HCT116 (cell line): ENCODE measurements at regions not wholly inside any gene's neighbourhood (a gene's known extent, or its start where the extent isn't known, plus 50 kb on each side); places are given as distances from the start of the nearest gene placed in this dataset.

Source experiments
- ATAC-seq: fragments of 200-7000 bp; cut with Tn5 transposase; 2 replicates; pipeline ENCODE4 v1.9.1; 2020; ENCODE audit warnings: mild to moderate bottlenecking, moderate library complexity
- BruUV-seq: library from RNA; stranded (reverse); fragments of 400-500 nt; replicated peaks from 2 replicates; lab custom pipeline; 2021; lab: Mats Ljungman, UMichigan
- CTCF ChIA-PET: fragments of 300-600 bp; sonication (Branson Sonifier 250); formaldehyde crosslinking; loops from one replicate; lab custom pipeline; 2021; ENCODE audit warnings: antibody characterized with exemption; lab: Charles Lee
- POLR2A ChIA-PET: fragments of 300-600, 350-600 bp; sonication (Branson Sonifier 250); formaldehyde crosslinking; loops from one replicate; lab custom pipeline; 2021; ENCODE audit warnings: antibody characterized with exemption; lab: Charles Lee
- RAD21 ChIA-PET, 2 experiments: fragments of 300-600 bp; sonication (Branson Sonifier 250); formaldehyde crosslinking; loops; one replicate each; lab custom pipeline; 2023; ENCODE audit warnings: low total read pairs in 2 of 2; ENCODE audit not compliant: uncharacterized antibody in 2 of 2, unreplicated experiment in 2 of 2, low non-redundant PET in 1 of 2; lab: Charles Lee
- DNase-seq: peaks from one replicate; pipeline ENCODE4 v3.0.0-alpha.2; 2010; ENCODE audit warnings: low read depth, low spot score
- H2AFZ ChIP-seq: fragments of 200-600 bp; shearing (Covaris generic), sonication (generic); 2 replicates; pipeline ENCODE4 v1.6.1; 2017; ENCODE audit warnings: low read depth, mixed run types, mixed read lengths, antibody characterized with exemption, low read length; ENCODE audit not compliant: poor library complexity, severe bottlenecking
- H3K27ac ChIP-seq: 2 replicates; pipeline ENCODE4 v1.5.1; 2012; ENCODE audit warnings: low read depth, low read length
- H3K27me3 ChIP-seq: fragments of 200-600 bp; sonication (generic); 2 replicates; pipeline ENCODE4 v1.6.1; 2016; ENCODE audit warnings: mixed run types, low read length, mixed read lengths; ENCODE audit not compliant: insufficient read depth
- H3K36me3 ChIP-seq, 2 experiments: fragments of 200-500 bp in 1 of 2; fragments of 200-600 bp in 1 of 2; sonication (Bioruptor generic) in 1 of 2; sonication (generic) in 1 of 2; 2 replicates each; pipeline versions ENCODE4 v1.5.1 to v1.6.1; 2014 to 2016; ENCODE audit warnings: low read length in 2 of 2, inconsistent platforms in 1 of 2, mixed read lengths in 1 of 2, mixed run types in 1 of 2; ENCODE audit not compliant: insufficient read depth in 2 of 2, control insufficient read depth in 1 of 2
- H3K4me1 ChIP-seq, 2 experiments: fragments of 200-600 bp in 1 of 2; sonication (generic) in 1 of 2; 2 replicates each; pipeline versions ENCODE4 v1.5.1 to v1.6.1; 2012 to 2017; ENCODE audit warnings: low read length in 2 of 2, inconsistent platforms in 1 of 2, mild to moderate bottlenecking in 1 of 2, mixed read lengths in 1 of 2, mixed run types in 1 of 2, moderate library complexity in 1 of 2; ENCODE audit not compliant: insufficient read depth in 2 of 2, control insufficient read depth in 1 of 2
- H3K4me2 ChIP-seq: fragments of 200-600 bp; sonication (generic); 2 replicates; pipeline ENCODE4 v1.6.1; 2017; ENCODE audit warnings: mixed run types, low read length, mixed read lengths
- H3K4me3 ChIP-seq, 2 experiments: fragments of 200-600 bp in 1 of 2; sonication (generic) in 1 of 2; replicated peaks in 1 of 2; 2 replicates each; pipeline ENCODE4 v1.5.1; 2011 to 2016; ENCODE audit warnings: low read length in 2 of 2, control low read depth in 1 of 2, low read depth in 1 of 2, mild to moderate bottlenecking in 1 of 2, mixed read lengths in 1 of 2, mixed run types in 1 of 2
- H3K79me2 ChIP-seq: fragments of 200-600 bp; sonication (generic); 2 replicates; pipeline ENCODE4 v1.6.1; 2017; ENCODE audit warnings: mild to moderate bottlenecking, mixed run types, low read length, moderate library complexity, mixed read lengths; ENCODE audit not compliant: insufficient read depth
- H3K9ac ChIP-seq: fragments of 200-600 bp; sonication (generic); 2 replicates; pipeline ENCODE4 v1.6.1; 2016; ENCODE audit warnings: low read length, mixed read lengths
- H3K9me2 ChIP-seq: fragments of 200-600 bp; sonication (generic), shearing (Covaris generic); 2 replicates; pipeline ENCODE4 v1.6.1; 2017; ENCODE audit warnings: mixed run types, mild to moderate bottlenecking, moderate library complexity; ENCODE audit not compliant: insufficient read depth
- H3K9me3 ChIP-seq, 2 experiments: fragments of 200-500 bp in 1 of 2; fragments of 200-600 bp in 1 of 2; sonication (Bioruptor generic) in 1 of 2; sonication (generic) in 1 of 2; 2 replicates each; pipeline ENCODE4 v1.6.1; 2014 to 2017; ENCODE audit warnings: low read length in 2 of 2, mixed read lengths in 2 of 2, inconsistent platforms in 1 of 2, low read depth in 1 of 2, mild to moderate bottlenecking in 1 of 2, mixed run types in 1 of 2, moderate library complexity in 1 of 2; ENCODE audit not compliant: control insufficient read depth in 1 of 2, insufficient read depth in 1 of 2
- H4K20me1 ChIP-seq: fragments of 200-600 bp; sonication (generic), shearing (Covaris generic); 2 replicates; pipeline ENCODE4 v1.6.1; 2017; ENCODE audit warnings: mixed run types, mild to moderate bottlenecking, moderate library complexity; ENCODE audit not compliant: insufficient read depth
- EGR1 ChIP-seq: IDR thresholded peaks from 2 replicates; pipeline ENCODE4 v1.6.1; 2012; ENCODE audit warnings: low read depth
- ELF1 ChIP-seq: IDR thresholded peaks from 2 replicates; pipeline ENCODE4 v1.6.1; 2012; ENCODE audit warnings: low read depth, borderline replicate concordance
- EZH2phosphoT487 ChIP-seq: fragments of 200-600 bp; IDR thresholded peaks from 2 replicates; pipeline ENCODE4 v1.6.1; 2018; ENCODE audit warnings: antibody characterized with exemption, borderline replicate concordance
- FOSL1 ChIP-seq: IDR thresholded peaks from 2 replicates; pipeline ENCODE4 v1.6.1; 2012; ENCODE audit warnings: low read depth
- JUND ChIP-seq: IDR thresholded peaks from 2 replicates; pipeline ENCODE4 v1.6.1; 2012
- RAD21 ChIP-seq: IDR thresholded peaks from 2 replicates; pipeline ENCODE4 v1.6.1; 2012; ENCODE audit warnings: low read depth, mild to moderate bottlenecking
- REST ChIP-seq: IDR thresholded peaks from 2 replicates; pipeline ENCODE4 v1.6.1; 2012; ENCODE audit warnings: low read depth
- SP1 ChIP-seq: IDR thresholded peaks from 2 replicates; pipeline ENCODE4 v1.6.1; 2012; ENCODE audit warnings: low read depth
- SRF ChIP-seq: IDR thresholded peaks from 2 replicates; pipeline ENCODE4 v1.6.1; 2012; ENCODE audit warnings: low read depth
- YY1 ChIP-seq: IDR thresholded peaks from 2 replicates; pipeline ENCODE4 v1.6.1; 2011; ENCODE audit warnings: low read length, low read depth, moderate library complexity, mild to moderate bottlenecking; ENCODE audit not compliant: insufficient replicate concordance; ENCODE audit errors: extremely low read depth
- ZBTB33 ChIP-seq: IDR thresholded peaks from 2 replicates; pipeline ENCODE4 v1.6.1; 2011; ENCODE audit warnings: mild to moderate bottlenecking, low read length, moderate library complexity; ENCODE audit not compliant: insufficient replicate concordance; ENCODE audit errors: extremely low read depth
- intact Hi-C: fragments of 100-400 bp; cut with micrococcal nuclease; formaldehyde crosslinking; loops from 2 replicates; pipeline ENCODE4 v1.10.0; 2022

- TF ChIP-seq ZBTB33 (no peak), EZH2phosphoT487 (no peak), JUND (no peak)
Measured at GRCh38 chr6:84360039-84360438, 132.6 kb upstream of the CEP162 start (continued).

- H3K79me2 ChIP-seq: no peaks in the 10 kb centered on the region
- BruUV-seq: no TSS peak
- intact Hi-C loops: no loop called here
- RAD21 ChIA-PET: no interaction called here
- POLR2A ChIA-PET: no interaction called here
- H3K9me3 ChIP-seq: no peaks in the 10 kb centered on the region
- no peaks in the 10 kb centered on the region for H3K4me1 ChIP-seq
- no peak overlapping the region for H3K9ac ChIP-seq
- ATAC-seq (no peak), DNase-seq (no peak)
- no peak overlapping the region for H3K27ac ChIP-seq
- H3K36me3 ChIP-seq: no peaks in the 10 kb centered on the region
- CTCF ChIA-PET: no interaction called here
- no peak overlapping the region for H3K4me2 ChIP-seq
- no peaks in the 10 kb centered on the region for H3K27me3 ChIP-seq
- H3K9me2 ChIP-seq: no peaks in the 10 kb centered on the region
- H2AFZ ChIP-seq: no peak overlapping the region
- no peaks in the 10 kb centered on the region for H4K20me1 ChIP-seq
- no peak overlapping the region for H3K4me3 ChIP-seq
- TF ChIP-seq ELF1: no peak
Measured at GRCh38 chr6:84358581-84358980, 131.1 kb upstream of the CEP162 start.

- Histone ChIP-seq H3K9me3 (no peaks in the 10 kb centered on the region), H3K36me3 (no peaks in the 10 kb centered on the region), H4K20me1 (no peaks in the 10 kb centered on the region), H3K9ac (no peak overlapping the region), H3K4me3 (no peak overlapping the region), H3K27ac (no peak overlapping the region), H3K4me1 (no peaks in the 10 kb centered on the region), H2AFZ (no peak overlapping the region), H3K9me2 (no peaks in the 10 kb centered on the region), H3K27me3 (no peaks in the 10 kb centered on the region), H3K4me2 (no peak overlapping the region), H3K79me2 (no peaks in the 10 kb centered on the region)
- ChIA-PET RAD21 (no interaction called here), CTCF (no interaction called here), POLR2A (no interaction called here)
- no TSS peak for BruUV-seq
- intact Hi-C loops: no loop called here
- ATAC-seq: no peak
- DNase-seq: no peak
- no peak for TF ChIP-seq REST
- TF ChIP-seq RAD21: no peak
- no peak for TF ChIP-seq ELF1
- no peak for TF ChIP-seq EGR1
- no peak for TF ChIP-seq SP1
- TF ChIP-seq SRF: no peak
- TF ChIP-seq ZBTB33: no peak
- no peak for TF ChIP-seq EZH2phosphoT487
- no peak for TF ChIP-seq YY1
- TF ChIP-seq JUND: no peak
- TF ChIP-seq FOSL1: no peak
Measured at GRCh38 chr6:84357631-84358030, 130.2 kb upstream of the CEP162 start.
